HEK293T (cell line): ENCODE measurements at regions not wholly inside any gene's neighbourhood (a gene's known extent, or its start where the extent isn't known, plus 50 kb on each side); places are given as distances from the start of the nearest gene placed in this dataset.

Experiments
- ARNT ChIP-seq: fragments of 450-650 bp; IDR thresholded peaks from 2 replicates; pipeline ENCODE4 v1.6.1; 2017; ENCODE audit warnings: mild to moderate bottlenecking
- BHLHE40 ChIP-seq: fragments of 450-650 bp; IDR thresholded peaks from 2 replicates; pipeline ENCODE4 v1.6.1; 2016; ENCODE audit warnings: mild to moderate bottlenecking, moderate library complexity, borderline replicate concordance
- ELF4 ChIP-seq: fragments of 450-650 bp; IDR thresholded peaks from 2 replicates; pipeline ENCODE4 v1.6.1; 2017; ENCODE audit warnings: antibody characterized with exemption
- FOXA1 ChIP-seq: fragments of 450-650 bp; IDR thresholded peaks from 2 replicates; pipeline ENCODE4 v1.6.1; 2016; ENCODE audit warnings: mild to moderate bottlenecking
- FOXK2 ChIP-seq: fragments of 450-650 bp; IDR thresholded peaks from 2 replicates; pipeline ENCODE4 v1.6.1; 2016; ENCODE audit warnings: mild to moderate bottlenecking
- FOXM1 ChIP-seq: fragments of 450-650 bp; IDR thresholded peaks from 2 replicates; pipeline ENCODE4 v1.6.1; 2017; ENCODE audit warnings: mild to moderate bottlenecking, borderline replicate concordance
- HDGF ChIP-seq: fragments of 450-650 bp; IDR thresholded peaks from 2 replicates; pipeline ENCODE4 v1.6.1; 2017; ENCODE audit warnings: antibody characterized with exemption, borderline replicate concordance
- NFRKB ChIP-seq: fragments of 450-650 bp; IDR thresholded peaks from 2 replicates; pipeline ENCODE4 v1.6.1; 2016; ENCODE audit warnings: mild to moderate bottlenecking, moderate library complexity
- PKNOX1 ChIP-seq: fragments of 450-650 bp; IDR thresholded peaks from 2 replicates; pipeline ENCODE4 v1.6.1; 2016
- SP1 ChIP-seq: fragments of 450-650 bp; IDR thresholded peaks from 2 replicates; pipeline ENCODE4 v1.6.1; 2017
- SUZ12 ChIP-seq: fragments of 450-650 bp; IDR thresholded peaks from 2 replicates; pipeline ENCODE4 v1.6.1; 2016; ENCODE audit warnings: mild to moderate bottlenecking
- TARDBP ChIP-seq: fragments of 450-650 bp; IDR thresholded peaks from 2 replicates; pipeline ENCODE4 v1.6.1; 2016
- ZNF384 ChIP-seq: fragments of 450-650 bp; IDR thresholded peaks from 2 replicates; pipeline ENCODE4 v1.6.1; 2016

- TF ChIP-seq ELF4 (no peak), HDGF (no peak), FOXM1 (no peak), SP1 (no peak), ZNF384 (no peak), FOXK2 (no peak), FOXA1 (no peak), TARDBP (no peak), ARNT (no peak), SUZ12 (no peak), BHLHE40 (no peak), PKNOX1 (no peak), NFRKB (no peak)
Measured at GRCh38 chr14:97417331-97417730, 620.1 kb downstream of the VRK1 start.
